HepG2 (cell line): ENCODE measurements at regions not wholly inside any gene's neighbourhood (a gene's known extent, or its start where the extent isn't known, plus 50 kb on each side); places are given as distances from the start of the nearest gene placed in this dataset.

Experiments used
- ATAC-seq: fragments of 200-7000 bp; cut with Tn5 transposase; 3 replicates; pipeline ENCODE4 v1.9.1; 2020; ENCODE audit warnings: mild to moderate bottlenecking, moderate library complexity
- BruUV-seq: library from RNA; stranded (reverse); fragments of 400-500 nt; replicated peaks from 2 replicates; lab custom pipeline; 2021; lab: Mats Ljungman, UMichigan
- CTCF ChIA-PET: fragments of 300-600 bp; formaldehyde crosslinking; extraction: SDS; loops from one replicate; lab custom pipeline; 2021; ENCODE audit warnings: low total read pairs, inconsistent platforms, low intra/inter-chr PET ratio; lab: Yijun Ruan, JAX
- POLR2A ChIA-PET: fragments of 350-600 bp; sonication (Branson Sonifier 250); formaldehyde crosslinking; loops from one replicate; lab custom pipeline; 2020; ENCODE audit warnings: antibody characterized with exemption, inconsistent platforms; lab: Yijun Ruan, JAX
- DNase-seq: peaks from one replicate; pipeline ENCODE4 v3.0.0-alpha.2; 2015; ENCODE audit warnings: low spot score
- FAIRE-seq: peaks from 3 replicates; lab custom pipeline; 2011; peaks lifted over from hg19 to GRCh38; lab: Jason Lieb, UNC
- H2AFZ ChIP-seq: one replicate; pipeline ENCODE4 v1.6.1; 2011; ENCODE audit warnings: low read length, inconsistent platforms
- H3K27ac ChIP-seq: fragments of 300-600 bp; 3 replicates; pipeline ENCODE4 v1.8.0; 2011; ENCODE audit warnings: mixed run types, mild to moderate bottlenecking, mixed read lengths, low read length, inconsistent platforms; ENCODE audit not compliant: insufficient read depth; ENCODE audit errors: extremely low read length
- H3K27me3 ChIP-seq, 2 experiments: fragments of 200-600 bp in 1 of 2; 2 replicates in 1 of 2; 3 replicates in 1 of 2; pipeline versions ENCODE4 v1.6.0 to v1.8.0; 2011; ENCODE audit warnings: low read length in 2 of 2, mild to moderate bottlenecking in 2 of 2, moderate library complexity in 2 of 2, inconsistent platforms in 1 of 2; ENCODE audit not compliant: insufficient read depth in 2 of 2, control insufficient read depth in 1 of 2
- H3K36me3 ChIP-seq, 2 experiments: fragments of 200-600 bp in 1 of 2; replicated peaks in 1 of 2; 2 replicates in 1 of 2; 3 replicates in 1 of 2; pipeline versions ENCODE4 v1.5.1 to v1.8.0; 2011; ENCODE audit warnings: low read length in 2 of 2, inconsistent platforms in 1 of 2; ENCODE audit not compliant: insufficient read depth in 2 of 2, control insufficient read depth in 1 of 2
- H3K4me1 ChIP-seq: 2 replicates; pipeline ENCODE4 v1.5.1; 2012; ENCODE audit warnings: low read length, inconsistent platforms; ENCODE audit not compliant: insufficient read depth
- H3K4me2 ChIP-seq: 2 replicates; pipeline ENCODE4 v1.6.0; 2011; ENCODE audit warnings: low read depth, low read length, inconsistent platforms
- H3K4me3 ChIP-seq, 3 experiments: fragments of 200-600 bp in 1 of 3; sonication (generic), shearing (Covaris generic) in 1 of 3; replicated peaks in 1 of 3; 2 replicates each; pipeline ENCODE4 v1.5.1; 2011 to 2016; ENCODE audit warnings: low read length in 3 of 3, inconsistent platforms in 2 of 3, low read depth in 2 of 3, mild to moderate bottlenecking in 2 of 3, control low read depth in 1 of 3, mixed read lengths in 1 of 3; ENCODE audit not compliant: insufficient read depth in 1 of 3
- H3K79me2 ChIP-seq: one replicate; pipeline ENCODE4 v1.6.1; 2011; ENCODE audit warnings: low read length, inconsistent platforms; ENCODE audit not compliant: insufficient read depth
- H3K9ac ChIP-seq: 2 replicates; pipeline ENCODE4 v1.6.0; 2011; ENCODE audit warnings: mild to moderate bottlenecking, low read depth, low read length, inconsistent platforms; ENCODE audit not compliant: insufficient read depth
- H3K9me3 ChIP-seq: 2 replicates; pipeline ENCODE4 v1.5.1; 2012; ENCODE audit warnings: mild to moderate bottlenecking, low read length
- H4K20me1 ChIP-seq: 2 replicates; pipeline ENCODE4 v1.6.0; 2011; ENCODE audit warnings: inconsistent platforms, mild to moderate bottlenecking, low read length, moderate library complexity; ENCODE audit not compliant: insufficient read depth
- GLI4 ChIP-seq: sonication (generic); formaldehyde crosslinking; IDR thresholded peaks from 2 replicates; pipeline ENCODE4 v1.5.1; 2020; ENCODE audit warnings: missing genetic modification reagents, mild to moderate bottlenecking, moderate library complexity, borderline replicate concordance
- PAX8 ChIP-seq: sonication (generic); formaldehyde crosslinking; IDR thresholded peaks from 2 replicates; pipeline ENCODE4 v1.8.0; 2022; ENCODE audit warnings: mild to moderate bottlenecking, missing genetic modification reagents, borderline replicate concordance
- PITX1 ChIP-seq: sonication (generic); formaldehyde crosslinking; IDR thresholded peaks from 2 replicates; pipeline ENCODE4 v1.5.1; 2020; ENCODE audit warnings: mild to moderate bottlenecking, missing genetic modification reagents
- SIN3A ChIP-seq: IDR thresholded peaks from 2 replicates; pipeline ENCODE4 v1.6.1; 2011; ENCODE audit warnings: low read depth, mild to moderate bottlenecking, control low read depth, low read length, borderline replicate concordance
- TBL1XR1 ChIP-seq: fragments of 150-350 bp; IDR thresholded peaks from 2 replicates; pipeline ENCODE4 v1.6.1; 2014; ENCODE audit warnings: borderline replicate concordance, low read length; ENCODE audit not compliant: partially characterized antibody
- TBX2 ChIP-seq: sonication (generic); formaldehyde crosslinking; IDR thresholded peaks from 2 replicates; pipeline ENCODE4 v1.5.0; 2020; ENCODE audit warnings: missing genetic modification reagents, mild to moderate bottlenecking, borderline replicate concordance
- ZBTB26 ChIP-seq: IDR thresholded peaks from 2 replicates; pipeline ENCODE4 v1.6.1; 2016; ENCODE audit warnings: missing compliant biosample characterization, missing genetic modification reagents, borderline replicate concordance
- ZFP36 ChIP-seq: fragments of 150-350 bp; IDR thresholded peaks from 2 replicates; pipeline ENCODE4 v1.6.1; 2018; ENCODE audit warnings: borderline replicate concordance, low read length, low read depth; ENCODE audit not compliant: partially characterized antibody
- ZFP37 ChIP-seq: sonication (generic); formaldehyde crosslinking; IDR thresholded peaks from 2 replicates; pipeline ENCODE4 v1.4.0; 2020; ENCODE audit warnings: missing genetic modification reagents, borderline replicate concordance
- ZFP82 ChIP-seq: sonication (generic); formaldehyde crosslinking; IDR thresholded peaks from 2 replicates; pipeline ENCODE4 v1.5.1; 2020; ENCODE audit warnings: mild to moderate bottlenecking, missing genetic modification reagents, borderline replicate concordance
- WGBS: methylation state at CpG from one replicate; pipeline ENCODE4 v1.1.6; 2017; ENCODE audit warnings: low lambda C conversion rate; 5-methylcytosine and 5-hydroxymethylcytosine counted together
- in situ Hi-C: cut with HindIII; loops from 2 replicates; pipeline ENCODE4 v1.10.0; 2017; ENCODE audit warnings: low pct_unique_long_range_greater_than_20kb; ENCODE audit not compliant: extremely low pct_ligation_motif_present
- intact Hi-C: fragments of 100-400 bp; cut with micrococcal nuclease; formaldehyde crosslinking; loops from one replicate; pipeline ENCODE4 v1.10.0; 2022; ENCODE audit not compliant: unreplicated experiment

- TF ChIP-seq ZFP37 (no peak), GLI4 (no peak)
- TF ChIP-seq, all 625 proteins: peak for 0
These were observed 313.1 kb downstream of the DTWD2 start (continued) for GRCh38 chr5:118675247-118675646.

DNA sequence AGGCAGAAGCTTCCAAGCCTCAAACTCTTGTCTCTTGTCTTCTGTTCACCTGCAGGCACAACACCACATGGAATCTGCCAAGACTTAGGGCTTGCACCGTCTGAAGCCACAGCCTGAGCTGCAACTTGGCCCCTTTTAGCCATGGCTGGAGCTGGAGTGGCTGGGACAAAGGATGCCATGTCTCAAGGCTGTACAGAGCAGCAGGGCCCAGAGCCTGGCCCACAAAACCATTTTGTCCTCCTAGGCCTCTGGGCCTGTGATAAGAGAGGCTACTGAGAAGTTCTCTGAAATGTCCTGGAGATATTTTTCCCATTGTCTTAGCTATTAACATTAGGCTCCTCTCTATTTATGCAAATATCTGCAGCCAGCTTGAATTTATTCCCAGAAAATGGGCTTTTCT, 330.8 kb downstream of the DTWD2 start:
- no TSS peak for BruUV-seq
- H3K4me3 ChIP-seq, result no peak overlapping the region
- ChIA-PET CTCF (no interaction called here), POLR2A (no interaction called here)
- H3K9ac ChIP-seq, result no peak overlapping the region
- no peaks in the 10 kb centered on the region for H4K20me1 ChIP-seq
- H3K27ac ChIP-seq, result no peak overlapping the region
- in situ Hi-C loops (no loop called here), intact Hi-C loops (no loop called here)
- no peaks in the 10 kb centered on the region for H3K4me1 ChIP-seq
- TF ChIP-seq TBX2 (CRISPR knock-in tag) (no peak), ZFP36 (peak; percentile 42)
- no peaks in the 10 kb centered on the region for H3K27me3 ChIP-seq
- H3K4me2 ChIP-seq, result no peak overlapping the region
- no peaks in the 10 kb centered on the region for H3K79me2 ChIP-seq
- DNase-seq (no peak), ATAC-seq (no peak), FAIRE-seq (no peak)
- H2AFZ ChIP-seq, result no peak overlapping the region
- WGBS, result 0% methylated on average over 1 of the region's 1 CpG
- peaks cover 57% of the 10 kb centered on the region for H3K9me3 ChIP-seq
- H3K36me3 ChIP-seq, result no peaks in the 10 kb centered on the region

GRCh38 chr5:118653872-118654271, 334.5 kb downstream of the DTWD2 start:
- no peaks in the 10 kb centered on the region for H3K79me2 ChIP-seq
- BruUV-seq, result no TSS peak
- FAIRE-seq (no peak), ATAC-seq (no peak), DNase-seq (no peak)
- in situ Hi-C loops, result no loop called here
- H3K4me1 ChIP-seq, result no peaks in the 10 kb centered on the region
- H3K9me3 ChIP-seq, result peaks cover 26% of the 10 kb centered on the region
- intact Hi-C loops, result no loop called here
- H3K4me2 ChIP-seq, result no peak overlapping the region
- no peaks in the 10 kb centered on the region for H4K20me1 ChIP-seq
- no peak overlapping the region for H3K27ac ChIP-seq
- H3K27me3 ChIP-seq, result 0 out of 5 replicates have a peak, but pooled peaks cover 0 to 1% of the 10 kb centered on the region in 2 experiments
- H3K4me3 ChIP-seq, result no peak overlapping the region
- WGBS, result 0% methylated on average over 1 of the region's 1 CpG
- POLR2A ChIA-PET, result no interaction called here
- H3K36me3 ChIP-seq, result no peaks in the 10 kb centered on the region
- H3K9ac ChIP-seq, result no peak overlapping the region
- no peak overlapping the region for H2AFZ ChIP-seq
- CTCF ChIA-PET, result no interaction called here
- TF ChIP-seq ZBTB26 (CRISPR knock-in tag), result no peak
- no peak for TF ChIP-seq PAX8
- TF ChIP-seq PITX1 (CRISPR knock-in tag), result no peak
- no peak for TF ChIP-seq SIN3A
- TF ChIP-seq ZFP82 (CRISPR knock-in tag), result no peak
- no peak for TF ChIP-seq TBL1XR1
